Right lung (tissue), 2 donors: ENCODE measurements at regions not wholly inside any gene's neighbourhood (a gene's known extent, or its start where the extent isn't known, plus 50 kb on each side); places are given as distances from the start of the nearest gene placed in this dataset.
A peak's percentile ranks its signal among the peaks of the same experiment; 100 is the strongest.

ENCODE experiments used
- DNase-seq, 2 donors: peaks; one replicate each; pipeline ENCODE4 v3.0.0-alpha.2; 2013

DNA sequence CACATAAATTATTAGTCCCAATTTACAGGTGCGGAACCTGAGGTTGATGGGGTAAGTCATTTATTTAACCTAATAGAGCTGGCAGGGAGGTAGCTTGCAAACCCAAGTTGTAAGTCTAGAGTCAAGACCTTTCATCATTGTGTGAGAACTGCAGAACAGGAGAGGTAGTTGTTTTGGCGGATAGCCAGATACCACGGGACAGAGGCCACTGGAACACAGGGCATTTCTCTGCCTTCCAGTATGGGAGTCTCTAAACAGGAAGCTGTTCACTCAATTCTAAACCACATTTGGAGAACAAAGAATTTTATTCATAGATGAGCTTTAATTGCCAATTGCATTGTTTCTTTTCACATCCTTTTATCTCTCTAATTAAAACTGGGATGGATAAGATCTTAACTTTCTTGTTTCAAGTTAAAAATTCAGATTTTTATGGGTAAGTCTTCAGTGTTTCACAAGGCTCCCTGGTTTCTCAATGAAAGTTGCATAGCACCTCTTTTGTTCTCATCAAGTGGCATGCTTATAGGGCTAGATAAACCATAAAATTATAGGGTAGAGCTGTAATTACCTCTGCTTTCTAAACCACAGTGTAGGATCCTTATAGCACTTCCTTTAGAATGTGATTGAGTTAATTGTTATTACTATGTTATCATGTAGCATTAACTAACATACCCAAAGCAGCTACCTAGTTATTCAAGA, 489.0 kb downstream of the GATA3 start:
- DNase-seq: no peak

DNA sequence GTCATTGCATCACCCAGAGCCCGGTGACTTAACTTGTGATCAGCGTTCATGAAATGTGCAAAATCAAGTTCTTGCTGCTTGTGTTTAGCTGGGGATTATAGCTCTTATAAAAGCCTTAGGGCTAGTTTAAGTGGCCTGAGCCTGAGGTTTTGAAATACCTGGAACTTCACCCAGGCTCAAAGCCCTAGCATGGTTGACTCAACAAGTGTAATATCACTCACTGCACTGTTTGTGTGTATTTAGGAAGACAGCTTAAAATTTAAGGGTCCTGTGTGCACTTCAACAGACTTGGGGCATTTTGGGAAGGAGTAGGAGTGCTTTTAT, 489.5 kb downstream of the GATA3 start:
- DNase-seq: peak in 1 of 2 donors; percentile 18

DNA sequence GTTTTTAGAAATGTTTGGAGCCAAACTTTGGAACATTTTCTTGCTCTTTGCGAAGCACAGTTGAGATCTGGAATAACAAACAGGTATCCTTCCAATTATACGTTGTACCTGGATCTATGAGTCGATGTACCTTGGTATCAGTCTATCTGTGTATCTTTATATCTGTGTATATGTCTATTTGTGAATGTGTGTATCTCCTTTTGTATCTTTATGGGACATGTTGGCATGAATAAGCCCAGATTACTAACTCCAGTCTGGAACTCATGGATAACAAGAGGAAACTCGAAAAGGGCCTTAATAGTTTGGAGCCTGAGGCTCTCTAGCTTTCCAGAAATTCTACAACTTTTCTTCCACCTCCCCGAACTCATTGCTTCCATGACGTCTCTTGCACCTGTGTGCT, 490.0 kb downstream of the GATA3 start:
- no peak for DNase-seq

DNA sequence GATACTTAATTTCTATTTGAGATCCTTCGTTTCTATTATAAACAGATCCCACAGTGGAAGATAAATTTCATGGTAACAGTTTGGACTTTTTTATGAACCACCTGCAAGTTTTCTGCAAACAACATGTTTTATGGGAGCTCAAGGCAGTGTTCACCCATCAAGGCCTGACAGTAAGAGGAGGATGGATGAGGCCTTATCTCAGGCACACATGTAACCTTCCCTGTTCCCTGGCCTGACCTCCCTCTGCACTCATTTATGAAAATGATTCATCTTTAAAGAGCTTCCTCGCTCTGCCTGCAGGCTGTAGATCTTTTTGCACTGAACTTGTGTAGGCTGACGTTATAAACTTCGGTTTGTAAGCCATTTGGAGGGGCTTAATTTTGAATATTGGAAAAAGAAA, 500.1 kb downstream of the GATA3 start:
- no peak for DNase-seq

DNA sequence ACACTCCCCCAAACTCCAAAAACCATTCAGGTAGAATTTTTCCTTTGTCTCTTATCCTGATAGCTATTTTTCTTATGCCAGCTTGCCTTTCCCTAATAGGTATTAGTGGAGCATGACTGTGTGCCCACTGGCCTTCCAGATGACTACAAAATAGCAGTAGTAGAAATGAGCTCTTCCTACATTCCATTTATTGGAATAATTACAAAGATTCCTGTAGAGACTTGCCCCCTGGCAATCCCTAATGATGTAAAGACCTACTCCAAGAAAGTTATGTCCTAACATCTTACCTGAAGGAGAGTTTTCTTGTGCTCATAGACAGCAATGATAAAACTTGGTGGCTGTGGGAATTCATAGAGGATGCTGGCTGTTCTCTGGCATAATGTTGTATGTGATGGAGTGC, 501.8 kb downstream of the GATA3 start:
- no peak for DNase-seq

DNA sequence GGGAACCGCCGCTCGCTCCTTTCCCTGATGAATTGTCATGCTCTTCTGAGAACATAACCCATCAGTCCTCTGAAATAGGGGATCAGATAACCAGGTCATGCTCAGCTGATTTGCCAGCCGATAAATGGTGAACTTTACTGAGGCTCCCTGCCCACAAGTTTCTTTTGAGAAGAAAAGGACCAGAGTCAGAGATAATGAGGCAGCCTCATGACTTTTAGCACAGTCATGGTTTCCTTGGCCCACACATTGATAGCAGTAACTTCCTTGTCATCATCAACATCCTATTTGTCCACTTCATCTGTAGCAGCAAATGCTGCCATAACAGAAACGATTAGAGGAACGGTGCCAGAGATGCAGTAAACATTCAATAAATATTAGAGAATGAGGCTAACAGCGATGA, 509.0 kb downstream of the GATA3 start:
- no peak for DNase-seq

DNA sequence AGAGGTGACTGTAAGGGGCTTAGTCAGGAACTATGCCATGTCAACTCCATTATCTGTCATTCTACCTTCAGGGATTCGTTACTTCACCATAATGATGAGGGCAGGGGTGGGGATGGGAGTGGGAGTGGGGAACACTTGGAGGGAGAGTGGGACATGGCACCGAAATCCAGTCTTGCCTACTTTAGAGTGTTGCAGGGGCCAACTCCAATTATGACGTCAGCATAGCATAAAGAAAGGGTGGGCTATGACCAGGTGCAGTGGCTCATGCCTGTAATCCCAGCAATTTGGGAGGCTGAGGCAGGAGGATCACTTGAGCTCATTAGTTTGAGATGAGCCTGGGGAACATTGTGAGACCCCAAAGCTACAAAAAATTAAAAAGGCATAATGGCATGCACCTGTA, 512.2 kb downstream of the GATA3 start:
- no peak for DNase-seq

DNA sequence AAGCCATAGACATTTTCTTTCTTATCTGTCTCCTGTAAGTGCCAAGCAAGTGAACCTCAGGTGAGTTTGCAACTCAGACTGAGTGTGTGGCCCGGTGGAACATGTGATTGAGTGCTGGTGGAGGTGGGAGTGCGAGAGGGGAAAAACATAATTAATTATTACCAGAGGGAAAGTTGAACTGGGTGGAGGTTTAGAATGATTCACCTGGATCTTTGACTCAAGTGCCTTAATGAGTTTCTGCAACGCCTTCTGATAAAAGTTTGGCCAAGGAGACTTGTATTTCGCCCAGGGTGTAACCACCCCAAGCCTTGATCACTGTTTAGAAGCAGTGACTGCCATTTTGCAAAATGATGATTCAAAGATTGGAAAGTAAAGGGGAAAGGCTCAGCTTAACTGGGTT, 513.9 kb downstream of the GATA3 start:
- no peak for DNase-seq

DNA sequence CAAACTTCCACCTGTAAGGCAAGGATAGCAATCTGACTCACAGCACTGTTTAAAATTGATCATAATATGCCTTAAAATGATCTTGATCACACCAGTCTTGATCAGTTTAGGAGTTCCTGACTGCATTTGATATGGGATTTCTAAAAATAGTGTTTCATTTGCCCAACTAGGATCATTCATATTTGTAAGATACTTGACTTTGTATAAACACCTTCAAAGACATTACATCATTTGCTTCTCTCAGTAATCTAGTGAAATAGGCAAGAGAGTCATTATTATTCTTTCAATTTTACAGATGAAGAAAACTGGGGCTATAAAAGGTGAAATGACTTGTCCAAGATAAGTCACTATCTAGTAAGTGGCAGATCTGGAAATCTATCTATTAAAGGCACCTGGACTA, 521.1 kb downstream of the GATA3 start:
- no peak for DNase-seq

DNA sequence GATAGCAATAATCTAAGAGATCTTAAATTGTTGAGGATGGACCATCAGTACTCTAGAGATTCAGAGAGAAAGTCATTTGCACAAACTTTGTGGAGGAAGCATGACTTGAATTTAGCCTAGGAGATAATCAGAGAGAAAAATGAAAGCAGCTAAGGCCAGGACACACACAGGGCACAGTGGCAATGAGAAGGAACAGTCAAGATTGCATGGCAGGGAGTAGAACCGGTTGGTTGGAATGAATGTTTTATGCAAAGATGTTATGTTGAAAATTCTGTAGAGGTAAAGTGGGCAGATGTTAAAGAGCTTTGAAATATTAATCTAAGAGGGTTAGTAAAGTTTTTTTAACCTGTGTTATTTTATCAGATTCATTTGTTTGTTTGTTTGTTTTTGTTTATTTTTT, 521.8 kb downstream of the GATA3 start:
- no peak for DNase-seq

DNA sequence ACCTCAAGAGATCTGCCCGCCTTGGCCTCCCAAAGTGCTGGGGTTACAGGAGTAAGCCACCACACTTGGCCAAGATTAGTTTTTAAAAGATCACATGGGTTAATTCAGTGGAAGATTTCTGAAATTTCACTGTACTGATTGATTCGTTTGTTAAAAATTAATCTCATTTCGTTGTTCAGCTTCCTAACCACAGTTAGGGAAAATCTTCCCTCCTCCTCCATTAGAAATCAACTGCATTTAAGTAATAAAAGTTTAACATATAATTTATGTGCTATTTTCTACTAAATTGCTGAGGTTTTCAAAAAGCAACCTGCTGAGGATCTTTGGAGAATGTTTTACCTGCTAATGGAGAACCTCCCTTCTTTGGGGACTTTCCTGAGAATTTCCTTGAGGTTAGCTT, 522.4 kb downstream of the GATA3 start:
- DNase-seq: no peak

DNA sequence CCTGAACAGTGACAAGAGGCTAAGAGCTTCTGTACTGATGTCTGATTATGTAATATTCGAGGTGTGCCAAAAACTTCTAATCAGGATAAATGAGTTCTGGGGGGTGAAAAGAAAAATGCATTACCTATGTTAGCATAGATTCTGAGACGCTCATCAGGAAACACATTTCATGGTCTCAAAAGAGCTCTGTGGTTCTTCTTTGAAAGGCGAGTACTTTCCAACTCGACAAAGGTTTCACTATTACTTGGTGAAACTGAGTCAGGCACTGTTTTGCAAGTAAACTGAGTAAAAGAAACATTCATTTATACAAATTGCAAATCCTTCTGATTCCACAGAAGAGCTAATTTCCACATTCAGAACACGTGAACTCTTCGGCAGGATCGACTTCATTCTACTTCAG, 523.2 kb downstream of the GATA3 start:
- no peak for DNase-seq

DNA sequence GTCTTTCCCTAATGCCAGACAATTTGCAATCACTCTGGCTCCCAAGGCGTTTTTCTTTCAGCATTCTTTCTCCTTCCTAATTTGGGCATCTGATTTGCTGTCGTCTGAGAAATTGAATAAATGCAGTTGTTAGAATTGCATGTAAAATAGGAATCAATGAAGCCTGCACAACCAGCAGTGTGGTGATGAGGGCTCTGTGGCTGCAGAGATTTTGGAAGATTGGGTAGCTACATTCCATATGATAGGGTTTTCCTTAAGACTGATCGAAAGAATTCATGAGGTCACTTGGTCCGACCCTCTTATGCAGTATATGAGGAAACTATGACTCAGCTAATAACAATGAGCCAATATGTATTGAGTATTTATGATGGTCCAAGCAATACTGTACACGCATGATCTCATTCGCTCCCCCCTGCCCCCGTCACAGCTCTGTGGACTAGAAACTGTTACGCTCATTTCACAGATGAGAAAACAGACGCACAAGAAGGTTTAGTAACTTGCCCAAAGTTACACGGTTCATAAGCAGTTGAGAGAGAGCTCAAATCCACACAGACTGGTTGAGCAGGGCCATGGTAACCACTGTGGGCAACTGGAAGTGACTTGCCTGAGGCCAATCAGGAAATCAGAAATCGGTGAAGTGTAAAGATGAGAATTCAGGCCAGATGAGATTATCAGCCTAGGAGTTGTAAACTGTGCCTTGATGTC, 527.2 kb downstream of the GATA3 start:
- DNase-seq: no peak

DNA sequence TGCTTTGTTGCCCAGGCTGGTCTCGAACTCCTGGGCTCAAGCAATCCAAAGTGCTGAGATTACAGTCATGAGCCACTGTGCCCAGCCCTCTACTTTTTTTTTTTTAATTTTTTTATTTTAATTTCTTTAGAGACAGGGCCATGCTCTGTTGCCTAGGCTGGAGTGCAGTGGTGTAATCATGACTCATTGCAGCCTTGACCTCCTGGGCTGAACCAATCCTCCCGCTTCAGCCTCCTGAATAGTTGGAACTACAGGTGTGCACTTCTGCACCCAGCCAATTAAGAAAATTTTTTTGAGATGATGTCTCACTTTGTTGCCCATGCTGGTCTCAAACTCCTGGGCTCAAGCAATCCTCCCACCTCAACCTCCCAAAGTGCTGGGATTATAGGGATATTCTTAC, 528.6 kb downstream of the GATA3 start:
- DNase-seq: no peak

DNA sequence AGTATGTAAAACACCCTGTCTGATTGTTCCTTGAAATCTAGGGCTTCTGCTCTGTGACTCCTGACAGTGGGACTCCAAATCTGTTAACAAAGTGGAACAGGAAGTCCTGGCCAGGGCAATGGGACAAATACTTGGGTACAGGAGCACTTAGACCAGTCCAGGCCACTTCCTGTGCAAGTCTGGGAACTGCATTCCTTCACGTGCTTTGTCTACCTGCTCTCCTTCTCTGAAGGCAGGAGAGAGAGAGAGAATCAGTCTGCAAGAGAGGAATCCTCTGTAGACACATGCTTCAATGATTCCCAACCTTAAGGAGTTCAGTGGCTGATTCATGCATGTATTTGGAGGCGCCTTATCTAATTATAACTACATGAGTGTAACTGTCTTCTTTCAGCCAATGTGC, 530.2 kb downstream of the GATA3 start:
- no peak for DNase-seq

DNA sequence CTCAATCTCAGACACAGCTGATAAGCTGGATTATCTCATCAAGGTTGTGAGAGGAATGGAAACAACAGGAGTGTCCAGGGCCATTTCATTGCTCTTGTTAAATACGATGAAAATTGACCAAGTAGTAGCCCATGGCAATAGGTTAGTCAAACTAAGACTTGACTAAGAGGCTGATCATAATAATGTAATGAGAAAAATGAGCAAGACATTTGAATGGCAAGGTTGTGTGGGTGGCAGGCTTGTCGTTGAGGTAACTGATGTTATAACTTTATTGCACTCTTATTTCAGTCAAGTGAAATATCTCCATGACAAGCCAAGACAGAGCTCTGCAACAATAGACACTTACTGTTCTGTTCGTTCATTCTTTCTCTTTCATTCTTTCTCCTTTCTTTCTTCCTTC, 532.0 kb downstream of the GATA3 start:
- DNase-seq: no peak

DNA sequence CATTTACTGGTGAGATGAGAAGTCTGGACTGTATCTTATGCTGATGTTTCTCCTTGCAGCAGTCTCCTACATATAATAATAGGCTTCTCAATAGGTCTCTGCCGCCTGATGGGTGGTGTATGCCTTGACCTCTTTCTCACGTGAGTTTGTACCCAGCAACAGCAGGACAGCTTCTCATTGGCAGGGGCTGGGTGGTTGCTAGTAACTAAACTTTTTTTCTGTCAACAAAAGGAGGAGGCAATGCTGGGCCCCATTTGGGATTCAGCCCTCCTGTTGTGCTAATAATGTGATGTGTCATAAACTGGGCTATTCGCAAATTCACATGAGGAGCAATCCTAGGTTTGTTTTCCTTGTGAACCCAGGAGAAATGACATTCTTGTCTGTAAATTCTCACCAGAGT, 533.6 kb downstream of the GATA3 start:
- DNase-seq: no peak

DNA sequence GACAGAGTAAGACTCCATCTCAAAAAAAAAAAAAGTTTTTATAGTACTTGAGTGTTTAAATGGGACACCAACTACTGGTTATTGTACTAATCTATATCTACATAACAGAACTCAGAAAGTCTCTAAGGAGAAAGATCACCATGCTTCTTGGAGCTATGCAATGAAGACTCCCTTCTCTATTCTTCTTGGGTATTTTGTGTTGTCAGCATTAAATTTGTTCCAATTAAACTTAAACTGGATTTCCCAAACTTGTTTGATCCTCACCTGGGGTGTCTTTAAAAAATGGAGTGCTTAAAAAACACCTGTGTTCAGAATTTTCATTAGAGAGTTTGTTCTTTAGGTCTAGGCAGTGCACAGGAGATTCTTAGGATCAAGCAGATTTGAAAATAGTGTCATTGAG, 536.0 kb downstream of the GATA3 start:
- DNase-seq: no peak

DNA sequence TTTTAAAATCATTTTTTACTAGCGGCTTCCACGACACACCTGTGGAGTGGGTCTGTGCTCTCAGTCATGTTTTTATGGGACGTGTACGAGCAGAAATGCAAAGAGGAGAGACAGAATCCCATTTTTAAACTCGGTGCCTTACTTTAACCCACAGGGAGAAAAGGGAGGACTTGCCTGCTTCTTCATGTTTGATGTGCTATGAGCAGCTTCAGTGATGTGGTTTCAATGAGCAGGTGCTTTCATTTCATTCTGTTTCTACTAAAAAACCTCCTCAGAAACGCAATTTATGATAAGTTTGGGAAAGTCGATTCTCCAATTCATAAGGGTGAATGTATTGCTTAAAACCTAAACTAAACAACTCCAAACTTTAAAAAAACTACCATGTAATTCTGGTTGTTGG, 537.2 kb downstream of the GATA3 start:
- no peak for DNase-seq

DNA sequence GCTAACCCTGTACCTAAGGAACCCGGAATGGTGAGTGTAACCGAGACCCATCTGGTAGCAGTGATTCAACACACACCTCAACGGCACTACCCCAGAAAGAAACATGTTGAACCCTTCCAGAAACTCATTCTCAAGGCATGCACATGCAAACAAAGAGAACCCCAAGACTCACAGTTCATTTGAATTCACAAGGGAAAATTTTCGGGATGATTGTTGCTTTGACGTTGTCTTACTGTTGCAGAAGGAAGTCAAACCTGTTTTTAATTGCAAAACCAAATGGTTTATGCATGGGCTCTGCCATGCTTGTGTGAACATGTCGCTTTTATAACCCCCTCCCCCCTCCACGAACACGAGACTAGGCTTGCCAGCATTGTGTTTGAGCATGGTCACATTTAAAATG, 539.7 kb downstream of the GATA3 start:
- DNase-seq: no peak

DNA sequence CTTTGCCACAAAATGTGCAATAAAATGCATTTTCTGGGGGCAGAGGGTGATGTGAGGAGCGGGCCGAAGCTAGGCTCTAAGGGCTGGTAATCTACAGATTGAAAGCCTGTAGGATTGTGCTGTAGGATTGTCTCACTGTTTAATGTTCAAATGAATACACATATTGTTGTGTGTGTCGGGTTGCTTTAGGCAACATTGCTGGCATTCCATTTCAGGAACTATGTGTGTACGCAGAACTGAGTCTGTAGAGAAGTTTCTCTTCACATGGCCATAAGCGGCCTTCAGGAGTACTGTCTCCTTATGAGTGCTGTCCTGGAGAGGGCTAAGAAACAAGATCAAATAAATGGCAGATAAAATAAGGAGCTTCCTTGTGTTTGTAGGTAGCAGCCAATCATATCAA, 540.2 kb downstream of the GATA3 start:
- DNase-seq: no peak

DNA sequence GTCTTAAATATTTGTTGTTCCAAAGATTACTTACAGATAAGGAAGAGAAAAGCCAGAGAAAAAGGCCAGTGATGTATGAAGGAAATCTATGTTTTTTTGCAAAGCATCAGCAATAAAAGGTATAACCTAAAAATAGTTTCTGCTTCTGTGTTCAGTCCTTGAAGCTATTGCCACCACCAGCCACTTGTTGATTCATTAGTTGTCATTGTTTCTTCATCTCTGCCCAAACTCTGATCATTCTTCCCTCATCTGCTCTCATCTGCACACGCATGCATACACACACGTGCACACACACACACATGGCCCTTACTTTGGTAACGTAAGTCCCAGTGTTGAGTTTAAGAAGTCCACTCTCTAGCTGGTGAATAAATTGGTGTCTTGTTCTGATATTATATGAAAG, 540.7 kb downstream of the GATA3 start:
- DNase-seq: no peak

DNA sequence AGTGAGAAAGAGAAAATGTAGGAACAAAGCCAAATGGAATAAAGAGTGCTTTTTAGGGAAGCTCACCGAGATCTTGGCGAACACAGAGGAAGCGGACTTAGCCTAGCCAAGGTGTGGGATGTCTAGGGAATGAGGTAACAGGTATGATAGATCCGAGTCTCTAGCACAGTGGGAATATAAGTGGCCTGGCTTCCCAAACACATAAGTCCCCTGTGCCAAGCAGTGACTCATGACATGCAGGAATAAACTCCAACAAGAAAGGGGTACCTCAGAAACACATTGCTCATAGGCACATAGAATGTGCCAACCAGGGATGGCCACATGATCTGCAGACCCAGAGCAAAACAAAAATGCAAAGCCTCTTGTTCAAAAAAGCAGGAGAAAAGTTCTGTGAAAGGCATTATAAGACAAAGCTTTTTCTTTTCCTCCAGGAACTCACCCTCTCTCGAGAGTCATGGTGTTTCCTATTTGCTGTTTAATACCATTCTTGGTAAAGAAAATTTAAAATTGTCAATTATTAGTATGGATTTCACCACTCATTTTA, 542.5 kb downstream of the GATA3 start:
- no peak for DNase-seq

DNA sequence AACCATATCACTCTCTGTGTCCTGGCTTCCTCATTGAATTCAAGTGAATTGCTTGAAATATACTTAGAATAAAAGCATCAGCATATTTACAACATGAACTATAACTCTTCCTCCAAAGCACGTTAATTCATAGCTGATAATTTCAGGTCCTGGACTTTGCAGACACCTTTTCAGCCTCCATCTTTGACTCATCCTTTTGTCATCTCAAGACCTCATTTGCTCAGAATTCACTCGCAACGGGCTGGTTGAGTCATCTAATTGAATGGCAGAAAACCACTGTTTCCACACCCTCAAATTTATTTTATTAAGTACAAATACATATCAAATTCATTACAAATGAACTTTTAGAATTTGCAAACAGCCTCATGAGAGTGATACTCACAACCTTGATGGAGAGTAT, 545.7 kb downstream of the GATA3 start:
- no peak for DNase-seq
